ENCODE measurements at regions not wholly inside any gene's neighbourhood (a gene's known extent, or its start where the extent isn't known, plus 50 kb on each side); places are given as distances from the start of the nearest gene placed in this dataset.

- H3K9me3 ChIP-seq (replicated peaks; ENCODE audit: control insufficient read depth, insufficient read depth, low read length): no peaks in the 10 kb centered on the region
- no peak overlapping the region for H3K27ac ChIP-seq (ENCODE audit: control insufficient read depth, insufficient read depth)
- in situ Hi-C loops (cut with MboI) (loop anchor here (10.0 kb wide), 2 partner anchors 640 to 1070 kb away; no protein-coding TSS in a partner anchor), intact Hi-C loops (cut with micrococcal nuclease; ENCODE audit: unreplicated experiment) (loop anchor here (1.0 to 2.0 kb wide), 3 partner anchors 414 to 1066 kb away; no protein-coding TSS in a partner anchor)
- POLR2A ChIA-PET: no interaction called here
- SMC1A ChIA-PET (ENCODE audit: uncharacterized antibody, unreplicated experiment): interaction anchor here (2.8 kb wide), 1 partner anchor 646 kb away, joined by 14 read pairs; no protein-coding TSS in a partner anchor
- no peaks in the 10 kb centered on the region for H3K27me3 ChIP-seq (replicated peaks in 1 of 2; ENCODE audit: control insufficient read depth in 2 of 2, insufficient read depth in 2 of 2, low read length in 1 of 2)
- WGBS (ENCODE audit: insufficient coverage, insufficient replicate concordance, low lambda C conversion rate, missing lambda C conversion rate): 25% methylated on average over 9 of the region's 9 CpGs
- no peak overlapping the region for H3K4me2 ChIP-seq (ENCODE audit: control insufficient read depth, insufficient read depth)
- FAIRE-seq (no peak), DNase-seq (ENCODE audit: low read depth, low spot score) (no peak), ATAC-seq (no peak)
- BruUV-seq (replicated peaks): no TSS peak
- H3K36me3 ChIP-seq (ENCODE audit: control insufficient read depth in 2 of 2, insufficient read depth in 2 of 2, low read length in 1 of 2): no peaks in the 10 kb centered on the region
- no peak overlapping the region for H3K4me3 ChIP-seq
- H3K4me1 ChIP-seq (ENCODE audit: control insufficient read depth, insufficient read depth, low read length): no peaks in the 10 kb centered on the region
- no peaks in the 10 kb centered on the region for H3K79me2 ChIP-seq (ENCODE audit: control insufficient read depth, insufficient read depth, low read length)
- H2AFZ ChIP-seq (ENCODE audit: control insufficient read depth, low read depth, low read length): no peak overlapping the region
- no peaks in the 10 kb centered on the region for H4K20me1 ChIP-seq (ENCODE audit: control insufficient read depth, insufficient read depth)
- no peak overlapping the region for H3K9ac ChIP-seq (ENCODE audit: control insufficient read depth, insufficient read depth, low read length)
- RAD21 ChIA-PET (ENCODE audit: unreplicated experiment): interaction anchor here (1.4 to 1.5 kb wide), 2 partner anchors 646 to 1065 kb away, joined by 5 to 10 read pairs; no protein-coding TSS in a partner anchor
- CTCF ChIA-PET: interaction anchor here (0.6 to 4.3 kb wide), 6 partner anchors 12 to 1064 kb away, joined by 3 to 39 read pairs (median 4); no protein-coding TSS in a partner anchor
- TF ChIP-seq IKZF2 (IDR thresholded peaks at IDR 0.05): no peak
- TF ChIP-seq ZNF217 (IDR thresholded peaks at IDR 0.05): no peak
- TF ChIP-seq E4F1 (IDR thresholded peaks at IDR 0.05; ENCODE audit: borderline replicate concordance, partially characterized antibody): no peak
- TF ChIP-seq ZBTB11 (CRISPR knock-in tag; IDR thresholded peaks at IDR 0.05): no peak
- no peak for TF ChIP-seq USF1 (IDR thresholded peaks at IDR 0.05; ENCODE audit: borderline replicate concordance, extremely low read length, insufficient read depth, low read depth, low read length)
- no peak for TF ChIP-seq SP1 (IDR thresholded peaks at IDR 0.05; ENCODE audit: low read depth, low read length)
- no peak for TF ChIP-seq MEF2A (IDR thresholded peaks at IDR 0.05; ENCODE audit: insufficient read depth, low read depth, low read length)
- no peak for TF ChIP-seq RBBP5 (conservative IDR thresholded peaks at IDR 0.05)
- TF ChIP-seq CEBPB (IDR thresholded peaks at IDR 0.05; ENCODE audit: borderline replicate concordance in 1 of 2, low read depth in 2 of 2, low read length in 2 of 2): no peak
- TF ChIP-seq E2F4 (IDR thresholded peaks at IDR 0.05; ENCODE audit: low read depth, low read length): no peak
- no peak for TF ChIP-seq TBL1XR1 (IDR thresholded peaks at IDR 0.05; ENCODE audit: low read depth, low read length)
- TF ChIP-seq ESRRA (IDR thresholded peaks at IDR 0.05; ENCODE audit: low read length): no peak
- TF ChIP-seq, protein P1, sequence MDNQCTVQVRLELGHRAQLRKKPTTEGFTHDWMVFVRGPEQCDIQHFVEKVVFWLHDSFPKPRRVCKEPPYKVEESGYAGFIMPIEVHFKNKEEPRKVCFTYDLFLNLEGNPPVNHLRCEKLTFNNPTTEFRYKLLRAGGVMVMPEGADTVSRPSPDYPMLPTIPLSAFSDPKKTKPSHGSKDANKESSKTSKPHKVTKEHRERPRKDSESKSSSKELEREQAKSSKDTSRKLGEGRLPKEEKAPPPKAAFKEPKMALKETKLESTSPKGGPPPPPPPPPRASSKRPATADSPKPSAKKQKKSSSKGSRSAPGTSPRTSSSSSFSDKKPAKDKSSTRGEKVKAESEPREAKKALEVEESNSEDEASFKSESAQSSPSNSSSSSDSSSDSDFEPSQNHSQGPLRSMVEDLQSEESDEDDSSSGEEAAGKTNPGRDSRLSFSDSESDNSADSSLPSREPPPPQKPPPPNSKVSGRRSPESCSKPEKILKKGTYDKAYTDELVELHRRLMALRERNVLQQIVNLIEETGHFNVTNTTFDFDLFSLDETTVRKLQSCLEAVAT (IDR thresholded peaks at IDR 0.05): no peak
- TF ChIP-seq ZNF622 (IDR thresholded peaks at IDR 0.05): no peak
Measured at GRCh38 chr16:62224646-62225209, 188.5 kb upstream of the CDH8 start.
